Panc1 (cell line): ENCODE measurements at regions not wholly inside any gene's neighbourhood (a gene's known extent, or its start where the extent isn't known, plus 50 kb on each side); places are given as distances from the start of the nearest gene placed in this dataset.

ENCODE experiments used
- ATAC-seq: fragments of 200-7000 bp; cut with Tn5 transposase; 2 replicates; pipeline ENCODE4 v1.9.1; 2020; ENCODE audit warnings: mild to moderate bottlenecking, moderate library complexity
- BruUV-seq: library from RNA; stranded (reverse); fragments of 400-500 nt; replicated peaks from 2 replicates; lab custom pipeline; 2021; lab: Mats Ljungman, UMichigan
- CTCF ChIA-PET: fragments of 300-600 bp; sonication (Branson Sonifier 250); formaldehyde crosslinking; loops from one replicate; lab custom pipeline; 2022; ENCODE audit warnings: antibody characterized with exemption; lab: Charles Lee
- POLR2A ChIA-PET: fragments of 300-600 bp; sonication (Branson Sonifier 250); formaldehyde crosslinking; loops from one replicate; lab custom pipeline; 2022; ENCODE audit warnings: antibody characterized with exemption; lab: Charles Lee
- DNase-seq: peaks from one replicate; pipeline ENCODE4 v3.0.0-alpha.2; 2010; ENCODE audit warnings: low read depth, low spot score
- H3K27ac ChIP-seq: 2 replicates; pipeline ENCODE4 v1.5.1; 2011; ENCODE audit warnings: mild to moderate bottlenecking, low read length, inconsistent platforms
- H3K27me3 ChIP-seq: fragments of 200-500 bp; sonication (Bioruptor generic); 2 replicates; pipeline ENCODE4 v1.6.0; 2014; ENCODE audit warnings: low read length, inconsistent platforms; ENCODE audit not compliant: control insufficient read depth, insufficient read depth
- H3K36me3 ChIP-seq: fragments of 200-500 bp; sonication (Bioruptor generic); 2 replicates; pipeline ENCODE4 v1.5.1; 2014; ENCODE audit warnings: inconsistent platforms, mild to moderate bottlenecking, low read length, moderate library complexity; ENCODE audit not compliant: control insufficient read depth, insufficient read depth
- H3K4me1 ChIP-seq: 2 replicates; pipeline ENCODE4 v1.5.1; 2011; ENCODE audit warnings: inconsistent platforms, mild to moderate bottlenecking, low read length, moderate library complexity; ENCODE audit not compliant: control insufficient read depth, insufficient read depth
- H3K4me3 ChIP-seq, 2 experiments: 2 replicates each; pipeline ENCODE4 v1.5.1; 2011 to 2012; ENCODE audit warnings: low read depth in 2 of 2, low read length in 2 of 2, mild to moderate bottlenecking in 2 of 2, inconsistent platforms in 1 of 2, moderate library complexity in 1 of 2
- H3K9me3 ChIP-seq: fragments of 200-500 bp; sonication (Bioruptor generic); 2 replicates; pipeline ENCODE4 v1.5.1; 2014; ENCODE audit warnings: low read depth, mild to moderate bottlenecking, inconsistent platforms, low read length, moderate library complexity; ENCODE audit not compliant: control insufficient read depth, insufficient read depth
- CTCF ChIP-seq: fragments of 450-650 bp; IDR thresholded peaks from 2 replicates; pipeline ENCODE4 v1.5.1; 2017; ENCODE audit warnings: mild to moderate bottlenecking
- POLR2AphosphoS5 ChIP-seq: IDR thresholded peaks from 2 replicates; pipeline ENCODE4 v1.6.1; 2012; ENCODE audit warnings: mild to moderate bottlenecking, low read depth, low read length, moderate library complexity
- REST ChIP-seq, 2 experiments: IDR thresholded peaks; 2 replicates each; pipeline ENCODE4 v1.6.1; 2011 to 2012; ENCODE audit warnings: low read depth in 2 of 2, control low read depth in 1 of 2, low read length in 1 of 2, mild to moderate bottlenecking in 1 of 2, moderate library complexity in 1 of 2; ENCODE audit not compliant: insufficient read depth in 1 of 2
- SIN3A ChIP-seq: IDR thresholded peaks from 2 replicates; pipeline ENCODE4 v1.6.1; 2012; ENCODE audit warnings: low read depth, mild to moderate bottlenecking, low read length, moderate library complexity, borderline replicate concordance; ENCODE audit not compliant: insufficient read depth
- TCF7L2 ChIP-seq: IDR thresholded peaks from 2 replicates; pipeline ENCODE4 v1.6.1; 2011; ENCODE audit warnings: mild to moderate bottlenecking, low read depth, low read length, inconsistent platforms
- in situ Hi-C: cut with HindIII; loops from 2 replicates; pipeline ENCODE4 v1.10.0; 2016; ENCODE audit warnings: low sequenced_read_pairs, low pct_unique_long_range_greater_than_20kb
- intact Hi-C: fragments of 100-400 bp; cut with micrococcal nuclease; formaldehyde crosslinking; loops from one replicate; pipeline ENCODE4 v1.10.0; 2022; ENCODE audit not compliant: unreplicated experiment

- DNase-seq (no peak), ATAC-seq (no peak)
- no peaks in the 10 kb centered on the region for H3K9me3 ChIP-seq
- BruUV-seq: no TSS peak
- POLR2A ChIA-PET: interaction anchor here (0.6 kb wide), 2 partner anchors 20 to 29 kb away, joined by 3 to 4 read pairs; no protein-coding TSS in a partner anchor
- no peaks in the 10 kb centered on the region; the same call in 1 of the 2 replicates for H3K36me3 ChIP-seq
- H3K27me3 ChIP-seq: no peaks in the 10 kb centered on the region
- CTCF ChIA-PET: no interaction called here
- no peak for TF ChIP-seq TCF7L2
- no peak for TF ChIP-seq REST (IDR thresholded peaks at IDR 0.05; ENCODE audit: insufficient read depth in 1 of 2, low read depth in 2 of 2, low read length in 1 of 2)
- TF ChIP-seq SIN3A: no peak
- TF ChIP-seq CTCF: no peak
- TF ChIP-seq POLR2AphosphoS5: no peak
- no peak overlapping the region for H3K4me3 ChIP-seq
- H3K27ac ChIP-seq: no peak overlapping the region
- in situ Hi-C loops (no loop called here), intact Hi-C loops (no loop called here)
- H3K4me1 ChIP-seq: no peaks in the 10 kb centered on the region
Observed at GRCh38 chr21:25487046-25487594, 120.2 kb downstream of the MRPL39 start.

- H3K4me1 ChIP-seq: no peaks in the 10 kb centered on the region
- no peaks in the 10 kb centered on the region; the same call in 1 of the 2 replicates for H3K36me3 ChIP-seq
- intact Hi-C loops: no loop called here
- CTCF ChIA-PET: no interaction called here
- in situ Hi-C loops: no loop called here
- no peak overlapping the region for H3K4me3 ChIP-seq
- DNase-seq: no peak
- no peak overlapping the region for H3K27ac ChIP-seq
- H3K27me3 ChIP-seq: no peaks in the 10 kb centered on the region
- H3K9me3 ChIP-seq: peaks cover 6% of the 10 kb centered on the region; the same call in 1 of the 2 replicates
- TF ChIP-seq REST (IDR thresholded peaks at IDR 0.05; ENCODE audit: insufficient read depth in 1 of 2, low read depth in 2 of 2, low read length in 1 of 2) (no peak), TCF7L2 (no peak), SIN3A (no peak), POLR2AphosphoS5 (no peak)
- POLR2A ChIA-PET: no interaction called here
- ATAC-seq: no peak
- BruUV-seq: no TSS peak
Observed at GRCh38 chr21:25485914-25486313, 121.4 kb downstream of the MRPL39 start.
